Gastroesophageal sphincter (tissue), 4 donors: ENCODE measurements at regions not wholly inside any gene's neighbourhood (a gene's known extent, or its start where the extent isn't known, plus 50 kb on each side); places are given as distances from the start of the nearest gene placed in this dataset.

ENCODE experiments used
- ATAC-seq: fragments of 150-250 bp; one replicate; pipeline ENCODE4 v1.9.1; 2016; ENCODE audit warnings: mild to moderate bottlenecking, moderate library complexity
- H3K27ac ChIP-seq, 4 donors: fragments of 200-600 bp; sonication (generic) in 3 of 4; 1 replicate in 3 of 4; 2 replicates in 1 of 4; pipeline ENCODE4 v1.5.1; 2016 to 2019
- H3K27me3 ChIP-seq: fragments of 200-600 bp; sonication (generic); one replicate; pipeline ENCODE4 v1.5.1; 2019
- H3K36me3 ChIP-seq, 2 donors: fragments of 200-600 bp; sonication (generic); one replicate each; pipeline ENCODE4 v1.5.1; 2019; ENCODE audit warnings: control low read depth in 1 of 2
- H3K4me1 ChIP-seq, 3 donors: fragments of 200-600 bp; sonication (generic); 1 replicate in 2 of 3; 2 replicates in 1 of 3; pipeline ENCODE4 v1.5.1; 2016 to 2019; ENCODE audit warnings: control low read depth in 2 of 3
- H3K4me3 ChIP-seq, 2 donors: fragments of 200-600 bp; sonication (generic); one replicate each; pipeline ENCODE4 v1.5.1; 2019; ENCODE audit warnings: mild to moderate bottlenecking in 1 of 2, moderate library complexity in 1 of 2
- H3K9me3 ChIP-seq, 3 donors: fragments of 200-600 bp; sonication (generic); one replicate each; pipeline ENCODE4 v1.5.1; 2017 to 2019; ENCODE audit warnings: control low read depth in 2 of 3
- EP300 ChIP-seq: sonication (generic); formaldehyde crosslinking; IDR thresholded peaks from one replicate; pipeline ENCODE4 v1.6.1; 2017; ENCODE audit warnings: antibody characterized with exemption, mild to moderate bottlenecking
- POLR2A ChIP-seq, 2 donors: fragments of 450-650 bp; IDR thresholded peaks; one replicate each; pipeline ENCODE4 v1.6.1; 2017; ENCODE audit warnings: antibody characterized with exemption in 2 of 2, mild to moderate bottlenecking in 2 of 2, moderate library complexity in 1 of 2
- POLR2AphosphoS5 ChIP-seq: sonication (generic); formaldehyde crosslinking; IDR thresholded peaks from one replicate; pipeline ENCODE4 v1.6.1; 2017; ENCODE audit warnings: antibody characterized with exemption
- WGBS, 2 donors: methylation state at CpG; one replicate each; pipeline ENCODE4 v1.1.5; 2018; ENCODE audit warnings: low coverage in 1 of 2; 5-methylcytosine and 5-hydroxymethylcytosine counted together
- TF ChIP-seq, protein P1 (sequence below), 4 experiments: fragments of 200-600 bp in 2 of 4; fragments of 450-650 bp in 2 of 4; sonication (generic) in 1 of 4; IDR thresholded peaks; one replicate each; pipeline ENCODE4 v1.5.1; 2017 to 2019; ENCODE audit warnings: antibody characterized with exemption in 4 of 4, mild to moderate bottlenecking in 2 of 4, moderate library complexity in 2 of 4

- H3K4me3 ChIP-seq = no peak overlapping the region
- TF ChIP-seq POLR2A (IDR thresholded peaks at IDR 0.05) (no peak), POLR2AphosphoS5 (no peak), EP300 (no peak)
- TF ChIP-seq, protein P1, sequence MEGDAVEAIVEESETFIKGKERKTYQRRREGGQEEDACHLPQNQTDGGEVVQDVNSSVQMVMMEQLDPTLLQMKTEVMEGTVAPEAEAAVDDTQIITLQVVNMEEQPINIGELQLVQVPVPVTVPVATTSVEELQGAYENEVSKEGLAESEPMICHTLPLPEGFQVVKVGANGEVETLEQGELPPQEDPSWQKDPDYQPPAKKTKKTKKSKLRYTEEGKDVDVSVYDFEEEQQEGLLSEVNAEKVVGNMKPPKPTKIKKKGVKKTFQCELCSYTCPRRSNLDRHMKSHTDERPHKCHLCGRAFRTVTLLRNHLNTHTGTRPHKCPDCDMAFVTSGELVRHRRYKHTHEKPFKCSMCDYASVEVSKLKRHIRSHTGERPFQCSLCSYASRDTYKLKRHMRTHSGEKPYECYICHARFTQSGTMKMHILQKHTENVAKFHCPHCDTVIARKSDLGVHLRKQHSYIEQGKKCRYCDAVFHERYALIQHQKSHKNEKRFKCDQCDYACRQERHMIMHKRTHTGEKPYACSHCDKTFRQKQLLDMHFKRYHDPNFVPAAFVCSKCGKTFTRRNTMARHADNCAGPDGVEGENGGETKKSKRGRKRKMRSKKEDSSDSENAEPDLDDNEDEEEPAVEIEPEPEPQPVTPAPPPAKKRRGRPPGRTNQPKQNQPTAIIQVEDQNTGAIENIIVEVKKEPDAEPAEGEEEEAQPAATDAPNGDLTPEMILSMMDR (IDR thresholded peaks at IDR 0.05) = no peak
- no peaks in the 10 kb centered on the region for H3K36me3 ChIP-seq
- no peak for ATAC-seq
- H3K9me3 ChIP-seq = no peaks in the 10 kb centered on the region
- H3K4me1 ChIP-seq = no peaks in the 10 kb centered on the region
- 94 to 100% methylated on average over 1 to 5 of the region's 5 CpGs for WGBS, 2 donors
- peaks cover 18% of the 10 kb centered on the region for H3K27me3 ChIP-seq
- H3K27ac ChIP-seq = no peak overlapping the region
These were observed 122.8 kb upstream of the EEF1E1 start for GRCh38 chr6:8225113-8225512.

GRCh38 chr6:8223678-8224077 is 121.3 kb upstream of the EEF1E1 start:
- WGBS, 2 donors = 92 to 93% methylated on average over 2 of the region's 2 CpGs
- no peaks in the 10 kb centered on the region for H3K36me3 ChIP-seq
- H3K27me3 ChIP-seq = peaks cover 4% of the 10 kb centered on the region
- H3K9me3 ChIP-seq = no peaks in the 10 kb centered on the region
- H3K4me1 ChIP-seq = no peaks in the 10 kb centered on the region
- no peak overlapping the region for H3K4me3 ChIP-seq
- ATAC-seq = no peak
- TF ChIP-seq, protein P1 (IDR thresholded peaks at IDR 0.05) = no peak
- TF ChIP-seq POLR2A (IDR thresholded peaks at IDR 0.05) (no peak), POLR2AphosphoS5 (no peak), EP300 (no peak)
- no peak overlapping the region for H3K27ac ChIP-seq

DNA sequence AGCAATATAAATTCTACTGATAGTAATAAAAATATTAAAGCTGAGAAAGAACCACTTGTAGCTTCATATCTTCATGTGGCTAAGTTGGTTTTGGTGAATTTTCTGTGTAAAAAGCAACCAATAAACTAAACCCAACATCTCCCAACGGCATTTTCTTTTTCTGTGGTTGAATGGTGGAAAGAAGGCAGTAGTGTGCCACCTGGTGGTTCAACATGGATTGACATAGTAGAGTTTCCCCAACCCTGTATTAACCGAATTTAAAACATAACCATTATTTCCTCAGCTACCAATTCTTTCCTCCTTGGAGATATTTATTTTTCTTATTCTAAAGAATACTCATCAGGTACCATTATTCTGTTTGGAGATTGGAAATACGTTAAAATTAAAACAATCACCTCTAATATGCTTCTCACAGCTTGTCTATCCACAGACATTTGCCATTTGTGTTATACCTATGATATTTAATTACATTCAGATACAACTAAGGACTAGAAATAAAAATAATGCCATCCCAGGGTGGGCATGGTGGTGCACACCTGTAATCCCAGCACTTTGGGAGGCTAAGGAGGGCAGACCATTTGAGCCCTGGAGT is 117.1 kb upstream of the EEF1E1 start:
- Histone ChIP-seq H3K27ac (no peak overlapping the region), H3K27me3 (peaks cover 20% of the 10 kb centered on the region), H3K36me3 (no peaks in the 10 kb centered on the region), H3K4me1 (no peaks in the 10 kb centered on the region), H3K4me3 (no peak overlapping the region), H3K9me3 (no peaks in the 10 kb centered on the region)
- TF ChIP-seq EP300 = no peak
- TF ChIP-seq, protein P1 (IDR thresholded peaks at IDR 0.05) = peak; percentile 61 to 68 (median 65)
- WGBS, 2 donors = 0% methylated on average over 3 of the region's 3 CpGs
- no peak for ATAC-seq

- no peaks in the 10 kb centered on the region for H3K4me1 ChIP-seq
- no peak for ATAC-seq
- no peak overlapping the region for H3K27ac ChIP-seq
- peaks cover 24% of the 10 kb centered on the region for H3K27me3 ChIP-seq
- TF ChIP-seq POLR2AphosphoS5 (no peak), EP300 (no peak)
- WGBS, 2 donors = 40 to 46% methylated on average over 5 of the region's 5 CpGs
- H3K9me3 ChIP-seq = no peaks in the 10 kb centered on the region
- no peak overlapping the region for H3K4me3 ChIP-seq
- H3K36me3 ChIP-seq = no peaks in the 10 kb centered on the region
These were observed 116.5 kb upstream of the EEF1E1 start for GRCh38 chr6:8218861-8219260.

- H3K36me3 ChIP-seq = no peaks in the 10 kb centered on the region
- 60 to 63% methylated on average over 1 to 5 of the region's 6 CpGs for WGBS, 2 donors
- peaks cover 29% of the 10 kb centered on the region for H3K27me3 ChIP-seq
- ATAC-seq = no peak
- H3K27ac ChIP-seq = no peak overlapping the region
- TF ChIP-seq, protein P1 (IDR thresholded peaks at IDR 0.05) = no peak
- TF ChIP-seq EP300 (no peak), POLR2A (IDR thresholded peaks at IDR 0.05) (no peak), POLR2AphosphoS5 (no peak)
- H3K4me3 ChIP-seq = no peak overlapping the region
- no peaks in the 10 kb centered on the region for H3K4me1 ChIP-seq
- H3K9me3 ChIP-seq = no peaks in the 10 kb centered on the region
These were observed 113.3 kb upstream of the EEF1E1 start for GRCh38 chr6:8215631-8216030.
